WTC11 (cell line): ENCODE measurements at regions not wholly inside any gene's neighbourhood (a gene's known extent, or its start where the extent isn't known, plus 50 kb on each side); places are given as distances from the start of the nearest gene placed in this dataset.
A peak's percentile ranks its signal among the peaks of the same experiment; 100 is the strongest.

Source experiments
- ATAC-seq: fragments of 200-7000 bp; cut with Tn5 transposase; 2 replicates; pipeline ENCODE4 v1.10.0; 2021; ENCODE audit warnings: mild to moderate bottlenecking, moderate library complexity
- CTCF ChIA-PET: fragments of 300-600 bp; sonication (Branson Sonifier 250); formaldehyde crosslinking; loops from one replicate; lab custom pipeline; 2021; ENCODE audit warnings: antibody characterized with exemption; lab: Charles Lee
- POLR2A ChIA-PET: fragments of 350-600 bp; sonication (Branson Sonifier 250); formaldehyde crosslinking; loops from one replicate; lab custom pipeline; 2021; ENCODE audit warnings: antibody characterized with exemption; lab: Charles Lee
- DNase-seq: peaks from one replicate; pipeline ENCODE4 v3.0.0; 2021; ENCODE audit warnings: low spot score
- H3K27ac Mint-ChIP-seq: 2 replicates; pipeline ENCODE4 v1.8.0; 2021; ENCODE audit warnings: mixed read lengths
- H3K27me3 Mint-ChIP-seq: 2 replicates; pipeline ENCODE4 v1.8.0; 2021; ENCODE audit warnings: low read depth, mild to moderate bottlenecking, moderate library complexity, mixed read lengths
- H3K36me3 Mint-ChIP-seq: 2 replicates; pipeline ENCODE4 v1.8.0; 2021; ENCODE audit warnings: mixed read lengths
- H3K4me1 Mint-ChIP-seq: 2 replicates; pipeline ENCODE4 v1.8.0; 2022; ENCODE audit warnings: mixed read lengths
- H3K4me3 Mint-ChIP-seq: 2 replicates; pipeline ENCODE4 v1.8.0; 2021; ENCODE audit warnings: mild to moderate bottlenecking, moderate library complexity, mixed read lengths
- H3K9me3 Mint-ChIP-seq: 2 replicates; pipeline ENCODE4 v1.8.0; 2021; ENCODE audit warnings: mixed read lengths
- ATF6 ChIP-seq: sonication (generic); formaldehyde crosslinking; IDR thresholded peaks from 2 replicates; pipeline ENCODE4 v1.8.1; 2023; ENCODE audit warnings: mild to moderate bottlenecking, missing genetic modification reagents
- CDX4 ChIP-seq: fragments of 250-450 bp; sonication (Bioruptor Pico); IDR thresholded peaks from 2 replicates; pipeline ENCODE4 v1.9.0; 2021; ENCODE audit warnings: moderate library complexity, mild to moderate bottlenecking, inconsistent platforms, borderline replicate concordance
- E2F4 ChIP-seq: sonication (generic); formaldehyde crosslinking; IDR thresholded peaks from 2 replicates; pipeline ENCODE4 v1.8.1; 2022; ENCODE audit warnings: low read depth, mild to moderate bottlenecking, moderate library complexity, missing genetic modification reagents, borderline replicate concordance
- EMX1 ChIP-seq: fragments of 250-450 bp; sonication (Bioruptor Pico); IDR thresholded peaks from 2 replicates; pipeline ENCODE4 v1.8.0; 2021; ENCODE audit warnings: mild to moderate bottlenecking
- FOXJ3 ChIP-seq: sonication (generic); formaldehyde crosslinking; IDR thresholded peaks from 2 replicates; pipeline ENCODE4 v1.9.0; 2021; ENCODE audit warnings: missing genetic modification reagents, mild to moderate bottlenecking, borderline replicate concordance
- FOXP1 ChIP-seq: sonication (generic); formaldehyde crosslinking; IDR thresholded peaks from 2 replicates; pipeline ENCODE4 v1.8.0; 2022; ENCODE audit warnings: missing genetic modification reagents, mild to moderate bottlenecking, moderate library complexity, borderline replicate concordance
- HMGA2 ChIP-seq: fragments of 250-450 bp; sonication (Bioruptor Pico); IDR thresholded peaks from 2 replicates; pipeline ENCODE4 v1.4.0; 2021; ENCODE audit warnings: mild to moderate bottlenecking, moderate library complexity
- JUN ChIP-seq: sonication (generic); formaldehyde crosslinking; IDR thresholded peaks from 2 replicates; pipeline ENCODE4 v1.8.0; 2023; ENCODE audit warnings: mild to moderate bottlenecking, missing genetic modification reagents
- MAX ChIP-seq: sonication (generic); formaldehyde crosslinking; IDR thresholded peaks from 2 replicates; pipeline ENCODE4 v1.8.0; 2022; ENCODE audit warnings: mild to moderate bottlenecking, missing genetic modification reagents
- MLX ChIP-seq: sonication (generic); formaldehyde crosslinking; IDR thresholded peaks from 2 replicates; pipeline ENCODE4 v1.8.1; 2023; ENCODE audit warnings: mild to moderate bottlenecking, missing genetic modification reagents, moderate library complexity
- MYBL2 ChIP-seq: sonication (generic); formaldehyde crosslinking; IDR thresholded peaks from 2 replicates; pipeline ENCODE4 v1.8.1; 2023; ENCODE audit warnings: mild to moderate bottlenecking, moderate library complexity, missing genetic modification reagents
- NR3C1 ChIP-seq: sonication (generic); formaldehyde crosslinking; conservative IDR thresholded peaks from 2 replicates; pipeline ENCODE4 v1.8.1; 2023; ENCODE audit warnings: low read depth, mild to moderate bottlenecking, missing genetic modification reagents
- PRRX2 ChIP-seq: fragments of 250-450 bp; sonication (Bioruptor Pico); IDR thresholded peaks from 2 replicates; pipeline ENCODE4 v1.8.0; 2021; ENCODE audit warnings: mild to moderate bottlenecking
- TEAD1 ChIP-seq: sonication (generic); formaldehyde crosslinking; IDR thresholded peaks from 2 replicates; pipeline ENCODE4 v1.8.0; 2022; ENCODE audit warnings: mild to moderate bottlenecking, missing genetic modification reagents
- ZBTB43 ChIP-seq: sonication (generic); formaldehyde crosslinking; IDR thresholded peaks from 2 replicates; pipeline ENCODE4 v1.8.1; 2023; ENCODE audit warnings: mild to moderate bottlenecking, missing genetic modification reagents
- ZNF219 ChIP-seq: sonication (generic); formaldehyde crosslinking; IDR thresholded peaks from 2 replicates; pipeline ENCODE4 v1.8.0; 2023; ENCODE audit warnings: missing genetic modification reagents, mild to moderate bottlenecking, borderline replicate concordance
- ZNF232 ChIP-seq: sonication (generic); formaldehyde crosslinking; IDR thresholded peaks from 2 replicates; pipeline ENCODE4 v1.8.0; 2022; ENCODE audit warnings: mild to moderate bottlenecking, missing genetic modification reagents
- ZNF532 ChIP-seq: fragments of 250-450 bp; sonication (Bioruptor Pico); IDR thresholded peaks from 2 replicates; pipeline ENCODE4 v1.9.0; 2021; ENCODE audit warnings: mild to moderate bottlenecking, borderline replicate concordance

GRCh38 chr4:81963763-81964020, 410.1 kb downstream of the HNRNPD start:
- Mint-ChIP-seq H3K9me3 (no peaks in the 10 kb centered on the region), H3K27me3 (no peaks in the 10 kb centered on the region), H3K4me1 (peaks cover 34% of the 10 kb centered on the region), H3K27ac (peak overlapping the region; percentile 25; the same call in 1 of the 2 replicates), H3K4me3 (no peak overlapping the region)
- ATAC-seq = peak; percentile 86
- ChIA-PET POLR2A (no interaction called here), CTCF (interaction anchor here (1.3 kb wide), 1 partner anchor 305 kb away, joined by 5 read pairs; no protein-coding TSS in a partner anchor)
- no peak for TF ChIP-seq PRRX2
- TF ChIP-seq JUN = no peak
- no peak for TF ChIP-seq TEAD1 (CRISPR knock-in tag)
- TF ChIP-seq FOXJ3 (CRISPR knock-in tag) = no peak
- no peak for TF ChIP-seq E2F4 (CRISPR knock-in tag)
- TF ChIP-seq EMX1 (CRISPR knock-in tag) = no peak
- no peak for TF ChIP-seq ZBTB43 (CRISPR knock-in tag)
- TF ChIP-seq HMGA2 = no peak
- TF ChIP-seq ATF6 = no peak
- TF ChIP-seq ZNF219 (CRISPR knock-in tag) = no peak
- no peak for TF ChIP-seq MAX (CRISPR knock-in tag)
- no peak for TF ChIP-seq MLX
- TF ChIP-seq CDX4 (CRISPR knock-in tag) = no peak
- no peak for TF ChIP-seq FOXP1 (CRISPR knock-in tag)
- TF ChIP-seq NR3C1 = no peak
- no peak for TF ChIP-seq ZNF532
- no peak for TF ChIP-seq MYBL2 (CRISPR knock-in tag)
- TF ChIP-seq ZNF232 (CRISPR knock-in tag) = no peak
- TF ChIP-seq, all 79 proteins: peak for 0
- DNase-seq = no peak
- no peaks in the 10 kb centered on the region for H3K36me3 Mint-ChIP-seq
